A673 (cell line): ENCODE measurements at regions not wholly inside any gene's neighbourhood (a gene's known extent, or its start where the extent isn't known, plus 50 kb on each side); places are given as distances from the start of the nearest gene placed in this dataset.

Source experiments
- CTCF ChIP-seq: fragments of 300-800, 200-600 bp; sonication (generic); conservative IDR thresholded peaks from 2 replicates; pipeline ENCODE4 v1.5.1; 2017; ENCODE audit warnings: low read depth, mild to moderate bottlenecking, antibody characterized with exemption, low read length, moderate library complexity, mixed read lengths
- EZH2 ChIP-seq: fragments of 200-600 bp; sonication (generic); IDR thresholded peaks from 2 replicates; pipeline ENCODE4 v1.6.1; 2017; ENCODE audit warnings: borderline replicate concordance, low read depth, mild to moderate bottlenecking, mixed read lengths, antibody characterized with exemption, low read length; ENCODE audit not compliant: poor library complexity, severe bottlenecking

- TF ChIP-seq CTCF (no peak), EZH2 (no peak)
These were observed 342.6 kb upstream of the E2F7 start for GRCh38 chr12:77407931-77408330.
